ENCODE measurements at regions not wholly inside any gene's neighbourhood (a gene's known extent, or its start where the extent isn't known, plus 50 kb on each side); places are given as distances from the start of the nearest gene placed in this dataset.

DNA sequence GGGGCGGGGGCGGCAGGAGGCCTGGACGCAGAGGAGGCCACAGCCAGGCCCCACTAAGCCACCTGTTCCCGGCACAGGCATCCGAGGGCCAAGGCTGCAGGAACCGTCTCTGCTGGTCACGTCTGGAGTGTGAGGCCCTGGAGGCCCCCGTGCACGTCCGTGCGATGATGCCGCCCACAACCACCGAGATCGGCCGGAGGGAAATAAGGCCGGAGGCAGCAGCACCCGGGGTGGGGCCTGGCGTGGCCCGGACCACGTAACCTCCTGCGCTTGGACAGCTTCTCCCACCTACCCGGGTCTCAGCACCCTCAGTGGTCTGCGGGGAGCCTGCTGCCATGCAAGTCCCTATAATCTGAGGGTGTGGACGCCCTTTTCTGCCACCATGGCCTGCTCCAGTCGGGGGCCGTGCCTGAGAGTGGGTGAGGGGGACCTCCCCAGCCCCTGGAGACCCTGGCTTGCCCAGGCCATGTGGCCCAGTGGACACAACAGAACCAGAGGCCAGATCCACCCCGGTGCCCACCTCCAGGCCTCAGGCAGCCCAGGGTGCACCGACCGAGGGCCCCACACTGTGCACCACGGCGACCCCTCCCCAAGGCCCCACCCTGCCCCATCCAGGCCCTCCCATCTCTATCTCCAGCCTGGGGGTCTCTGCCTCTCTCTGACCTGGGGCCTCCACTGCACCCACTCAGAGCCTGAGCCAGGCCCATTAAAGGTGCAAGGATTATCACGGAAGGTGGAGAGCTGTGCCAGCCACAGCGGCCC is 83.1 kb downstream of the PDGFA start:
- Mint-ChIP-seq H3K9me3 (ENCODE audit: low read depth, unreplicated experiment) (peaks cover 3% of the 10 kb centered on the region), H3K27ac (ENCODE audit: unreplicated experiment) (no peak overlapping the region), H3K36me3 (ENCODE audit: insufficient read depth, unreplicated experiment) (peaks cover 7% of the 10 kb centered on the region), H3K4me3 (ENCODE audit: low read depth, unreplicated experiment) (no peak overlapping the region), H3K27me3 (ENCODE audit: unreplicated experiment) (peaks cover 85% of the 10 kb centered on the region), H3K4me1 (ENCODE audit: low read depth, unreplicated experiment) (peaks cover 12% of the 10 kb centered on the region)
- no peak for DNase-seq
- CTCF ChIA-PET: interaction anchor here (0.6 to 1.6 kb wide), 5 partner anchors 14 to 373 kb away, joined by 3 read pairs; no protein-coding TSS in a partner anchor
- intact Hi-C loops (cut with micrococcal nuclease; ENCODE audit: unreplicated experiment): no loop called here
- no TSS peak for BruUV-seq (replicated peaks)
- TF ChIP-seq CTCF (IDR thresholded peaks at IDR 0.05; ENCODE audit: unreplicated experiment): no peak

GRCh38 chr7:437329-438251 is 82.1 kb downstream of the PDGFA start:
- Mint-ChIP-seq H3K27ac (ENCODE audit: unreplicated experiment) (no peak overlapping the region), H3K36me3 (ENCODE audit: insufficient read depth, unreplicated experiment) (peaks cover 5% of the 10 kb centered on the region), H3K4me3 (ENCODE audit: low read depth, unreplicated experiment) (no peak overlapping the region), H3K27me3 (ENCODE audit: unreplicated experiment) (peaks cover 75% of the 10 kb centered on the region), H3K4me1 (ENCODE audit: low read depth, unreplicated experiment) (peaks cover 12% of the 10 kb centered on the region), H3K9me3 (ENCODE audit: low read depth, unreplicated experiment) (peaks cover 3% of the 10 kb centered on the region)
- intact Hi-C loops (cut with micrococcal nuclease; ENCODE audit: unreplicated experiment): no loop called here
- BruUV-seq (replicated peaks): no TSS peak
- no peak for TF ChIP-seq CTCF (IDR thresholded peaks at IDR 0.05; ENCODE audit: unreplicated experiment)
- DNase-seq: no peak
- CTCF ChIA-PET: interaction anchor here (1.0 to 1.2 kb wide), 2 partner anchors 66 to 199 kb away, joined by 4 read pairs; no protein-coding TSS in a partner anchor

- H3K36me3 Mint-ChIP-seq (ENCODE audit: insufficient read depth, unreplicated experiment): peaks cover 5% of the 10 kb centered on the region
- no peak for DNase-seq
- BruUV-seq (replicated peaks): no TSS peak
- peaks cover 12% of the 10 kb centered on the region for H3K4me1 Mint-ChIP-seq (ENCODE audit: low read depth, unreplicated experiment)
- H3K4me3 Mint-ChIP-seq (ENCODE audit: low read depth, unreplicated experiment): no peak overlapping the region
- H3K27ac Mint-ChIP-seq (ENCODE audit: unreplicated experiment): no peak overlapping the region
- intact Hi-C loops (cut with micrococcal nuclease; ENCODE audit: unreplicated experiment): no loop called here
- H3K9me3 Mint-ChIP-seq (ENCODE audit: low read depth, unreplicated experiment): peaks cover 3% of the 10 kb centered on the region
- CTCF ChIA-PET: interaction anchor here (1.0 to 1.2 kb wide), 2 partner anchors 65 to 198 kb away, joined by 4 read pairs; no protein-coding TSS in a partner anchor
- no peak for TF ChIP-seq CTCF (IDR thresholded peaks at IDR 0.05; ENCODE audit: unreplicated experiment)
- H3K27me3 Mint-ChIP-seq (ENCODE audit: unreplicated experiment): peaks cover 67% of the 10 kb centered on the region
Measured at GRCh38 chr7:438361-438760, 81.3 kb downstream of the PDGFA start.

- intact Hi-C loops (cut with micrococcal nuclease; ENCODE audit: unreplicated experiment): no loop called here
- Mint-ChIP-seq H3K9me3 (ENCODE audit: low read depth, unreplicated experiment) (peaks cover 3% of the 10 kb centered on the region), H3K27me3 (ENCODE audit: unreplicated experiment) (peaks cover 61% of the 10 kb centered on the region), H3K4me1 (ENCODE audit: low read depth, unreplicated experiment) (peaks cover 12% of the 10 kb centered on the region), H3K36me3 (ENCODE audit: insufficient read depth, unreplicated experiment) (peaks cover 5% of the 10 kb centered on the region), H3K27ac (ENCODE audit: unreplicated experiment) (no peak overlapping the region), H3K4me3 (ENCODE audit: low read depth, unreplicated experiment) (no peak overlapping the region)
- no peak for DNase-seq
- CTCF ChIA-PET: interaction anchor here (1.0 to 1.2 kb wide), 2 partner anchors 65 to 197 kb away, joined by 4 read pairs; no protein-coding TSS in a partner anchor
- TF ChIP-seq CTCF (IDR thresholded peaks at IDR 0.05; ENCODE audit: unreplicated experiment): no peak
- BruUV-seq (replicated peaks): no TSS peak
Measured at GRCh38 chr7:438916-439315, 80.7 kb downstream of the PDGFA start.
